ENCODE measurements at regions not wholly inside any gene's neighbourhood (a gene's known extent, or its start where the extent isn't known, plus 50 kb on each side); places are given as distances from the start of the nearest gene placed in this dataset.
A peak's percentile ranks its signal among the peaks of the same experiment; 100 is the strongest.

DNA sequence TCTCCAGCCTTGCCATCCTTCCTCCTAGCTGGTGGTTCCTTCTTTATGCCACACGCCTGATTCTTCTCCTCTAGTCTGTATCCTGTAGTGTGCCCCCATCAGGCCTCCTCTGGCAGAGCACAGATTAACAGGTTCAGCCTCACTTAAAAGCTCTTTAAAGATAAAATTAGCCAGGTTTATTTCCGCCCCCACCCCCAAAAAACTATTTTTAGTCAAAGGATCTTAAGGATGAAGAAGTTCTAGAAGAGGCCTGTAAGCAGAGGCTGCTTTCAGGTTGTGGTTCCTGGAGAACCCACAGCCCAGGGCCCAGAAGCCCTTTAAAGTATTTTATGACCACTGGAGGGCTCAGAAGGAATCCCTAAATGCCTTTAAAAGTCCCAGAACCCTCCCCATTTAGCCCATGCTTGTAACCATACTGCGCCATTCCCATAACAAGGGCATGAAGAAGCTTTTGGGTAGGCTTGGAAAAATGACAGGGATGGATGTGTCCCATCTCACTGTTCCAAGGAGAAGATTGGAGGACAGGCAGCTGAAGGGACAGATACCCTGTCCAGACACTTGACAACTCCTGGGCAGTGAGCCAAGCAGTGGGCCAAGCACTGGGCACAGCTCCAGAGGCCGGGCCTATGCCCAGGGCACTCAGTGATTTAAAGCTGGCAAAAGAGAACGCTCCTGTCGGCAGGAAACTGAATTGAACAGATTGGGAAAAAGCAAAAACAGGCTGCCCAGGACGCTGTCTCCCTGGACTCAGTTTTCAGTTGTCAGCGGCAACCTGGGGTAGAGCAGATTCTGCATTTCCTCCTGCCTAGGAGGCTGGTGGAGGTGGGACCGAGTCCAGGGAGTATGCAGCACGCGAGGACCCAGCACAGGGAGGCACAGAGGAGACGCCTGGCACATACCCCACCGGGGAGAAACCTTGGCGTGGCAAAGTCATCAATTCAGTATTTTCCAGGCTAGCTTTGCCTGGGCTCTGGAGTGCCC lies 106.3 kb upstream of the SSBP2 start:
- TF ChIP-seq, protein P1, sequence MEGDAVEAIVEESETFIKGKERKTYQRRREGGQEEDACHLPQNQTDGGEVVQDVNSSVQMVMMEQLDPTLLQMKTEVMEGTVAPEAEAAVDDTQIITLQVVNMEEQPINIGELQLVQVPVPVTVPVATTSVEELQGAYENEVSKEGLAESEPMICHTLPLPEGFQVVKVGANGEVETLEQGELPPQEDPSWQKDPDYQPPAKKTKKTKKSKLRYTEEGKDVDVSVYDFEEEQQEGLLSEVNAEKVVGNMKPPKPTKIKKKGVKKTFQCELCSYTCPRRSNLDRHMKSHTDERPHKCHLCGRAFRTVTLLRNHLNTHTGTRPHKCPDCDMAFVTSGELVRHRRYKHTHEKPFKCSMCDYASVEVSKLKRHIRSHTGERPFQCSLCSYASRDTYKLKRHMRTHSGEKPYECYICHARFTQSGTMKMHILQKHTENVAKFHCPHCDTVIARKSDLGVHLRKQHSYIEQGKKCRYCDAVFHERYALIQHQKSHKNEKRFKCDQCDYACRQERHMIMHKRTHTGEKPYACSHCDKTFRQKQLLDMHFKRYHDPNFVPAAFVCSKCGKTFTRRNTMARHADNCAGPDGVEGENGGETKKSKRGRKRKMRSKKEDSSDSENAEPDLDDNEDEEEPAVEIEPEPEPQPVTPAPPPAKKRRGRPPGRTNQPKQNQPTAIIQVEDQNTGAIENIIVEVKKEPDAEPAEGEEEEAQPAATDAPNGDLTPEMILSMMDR (IDR thresholded peaks at IDR 0.05): peak in 3 of 6 experiments; percentile 19 to 29 (median 24)
- no peak for TF ChIP-seq POLR2A (IDR thresholded peaks at IDR 0.05)
